GM21515 (cell line): ENCODE measurements at regions not wholly inside any gene's neighbourhood (a gene's known extent, or its start where the extent isn't known, plus 50 kb on each side); places are given as distances from the start of the nearest gene placed in this dataset.
A peak's percentile ranks its signal among the peaks of the same experiment; 100 is the strongest.

ENCODE experiments used
- ATAC-seq: cut with Tn5 transposase; IDR thresholded peaks from one replicate; pipeline ENCODE4 v1.9.1; 2021; ENCODE audit not compliant: unreplicated experiment

DNA sequence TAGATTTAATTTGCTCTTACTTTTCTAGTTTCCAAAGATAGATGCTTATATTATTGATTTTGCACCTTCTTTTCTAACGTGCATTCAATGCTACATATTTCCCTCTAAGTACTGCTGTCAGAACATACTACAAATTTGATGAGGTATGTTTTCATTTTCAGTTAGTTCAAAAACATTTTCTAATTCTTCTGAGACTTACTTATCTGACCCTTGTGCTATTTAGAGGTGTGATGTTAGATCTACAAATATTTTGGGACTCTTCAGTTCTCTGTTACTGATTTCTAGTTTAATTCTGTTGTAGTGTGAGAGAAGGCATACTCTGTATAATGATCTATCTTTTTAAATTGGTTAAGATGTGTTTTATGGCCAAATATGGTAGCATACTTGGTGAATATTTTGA, 97.8 kb upstream of the TMEM168 start:
- ATAC-seq, result no peak

DNA sequence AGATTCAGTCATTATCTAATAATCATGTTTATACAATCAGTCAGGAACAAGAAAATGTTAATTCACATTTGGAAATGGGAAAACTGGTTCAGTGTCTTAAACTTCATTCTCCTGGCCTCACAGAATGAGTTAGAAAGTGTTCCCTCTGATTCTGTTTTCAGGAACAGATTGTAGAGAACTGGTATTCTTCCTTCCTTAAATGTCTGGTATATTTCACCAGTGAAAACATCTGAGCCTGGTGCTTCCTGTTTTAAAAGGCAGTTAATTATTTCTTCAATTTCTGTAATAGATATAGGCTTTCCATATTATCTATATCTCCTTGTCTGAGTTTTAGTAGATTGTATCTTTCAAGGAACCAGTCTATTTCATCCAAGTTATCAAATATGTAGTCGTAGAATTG, 97.1 kb upstream of the TMEM168 start:
- no peak for ATAC-seq

DNA sequence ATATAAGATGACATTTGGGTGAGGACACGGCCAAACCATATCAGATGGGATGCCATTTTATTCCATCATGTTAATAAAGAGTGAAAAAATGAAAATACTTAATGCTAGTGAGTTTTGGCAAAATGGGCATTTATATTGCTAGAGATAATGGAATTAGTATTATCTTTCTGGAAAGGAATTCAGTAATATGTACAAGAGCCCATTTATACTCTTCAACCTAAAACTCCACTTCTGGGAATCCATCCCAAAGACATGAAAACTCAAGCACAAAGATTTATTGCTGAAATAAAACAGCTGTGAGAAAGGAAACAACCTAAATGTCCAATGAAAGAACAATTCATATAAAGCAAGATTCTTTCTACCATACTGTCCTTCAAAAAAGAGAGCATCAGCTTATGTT, 96.0 kb upstream of the TMEM168 start:
- ATAC-seq, result no peak

DNA sequence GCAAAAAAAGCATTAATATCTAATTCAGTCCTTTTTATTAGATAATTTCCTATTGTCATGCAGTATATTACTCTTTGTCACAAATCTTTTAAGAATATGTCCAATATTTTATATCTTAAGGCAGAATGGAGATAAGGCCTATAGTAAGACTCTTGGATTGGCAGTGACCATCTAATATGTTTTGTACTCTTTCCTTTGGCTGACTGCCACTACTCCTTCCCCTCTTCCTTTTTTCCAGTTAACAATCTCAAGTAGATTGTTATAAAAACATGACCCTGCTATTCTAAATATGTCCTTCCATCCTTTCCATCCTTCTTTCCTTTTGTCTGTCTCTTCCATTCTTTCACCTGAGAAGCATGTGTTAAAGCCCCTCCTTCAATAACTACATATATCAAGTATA, 92.8 kb upstream of the TMEM168 start:
- ATAC-seq, result no peak

DNA sequence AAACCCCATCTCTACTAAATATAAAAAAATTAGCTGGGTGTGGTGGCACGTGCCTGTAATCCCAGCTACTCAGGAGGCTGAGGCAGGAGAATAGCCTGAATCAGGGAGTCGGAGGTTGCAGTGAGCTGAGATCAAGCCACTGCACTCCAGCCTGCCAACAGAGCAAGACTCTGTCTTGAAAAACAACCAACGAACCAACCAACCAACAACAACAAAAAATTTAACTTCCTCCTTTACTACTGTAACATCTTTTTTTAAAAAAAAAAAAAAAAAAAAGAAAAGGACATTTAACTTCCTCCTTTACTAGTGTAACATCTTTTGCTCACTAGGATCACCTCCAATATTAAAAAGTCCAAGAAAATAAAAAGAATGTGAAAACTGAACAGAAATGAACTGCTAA, 92.3 kb upstream of the TMEM168 start:
- ATAC-seq, result no peak

DNA sequence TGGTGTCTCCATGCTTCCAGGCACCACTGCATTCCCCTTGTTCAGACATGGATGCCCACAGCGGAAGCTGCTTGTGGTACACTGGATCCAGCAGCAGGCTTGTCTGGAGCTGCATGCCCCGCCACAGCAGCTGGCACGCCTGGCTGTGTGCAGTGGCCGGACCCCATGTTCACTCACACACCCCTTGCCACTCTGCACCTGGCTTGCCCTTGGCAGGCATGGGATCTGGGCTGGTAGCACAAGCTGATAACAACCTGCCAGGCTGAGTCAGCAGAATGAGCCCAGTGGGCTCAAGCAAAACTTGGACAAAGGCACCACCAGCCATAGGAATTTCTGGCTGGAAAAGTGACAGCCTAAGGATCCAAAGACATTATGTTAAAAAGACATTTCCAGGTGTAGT, 91.8 kb upstream of the TMEM168 start:
- no peak for ATAC-seq

DNA sequence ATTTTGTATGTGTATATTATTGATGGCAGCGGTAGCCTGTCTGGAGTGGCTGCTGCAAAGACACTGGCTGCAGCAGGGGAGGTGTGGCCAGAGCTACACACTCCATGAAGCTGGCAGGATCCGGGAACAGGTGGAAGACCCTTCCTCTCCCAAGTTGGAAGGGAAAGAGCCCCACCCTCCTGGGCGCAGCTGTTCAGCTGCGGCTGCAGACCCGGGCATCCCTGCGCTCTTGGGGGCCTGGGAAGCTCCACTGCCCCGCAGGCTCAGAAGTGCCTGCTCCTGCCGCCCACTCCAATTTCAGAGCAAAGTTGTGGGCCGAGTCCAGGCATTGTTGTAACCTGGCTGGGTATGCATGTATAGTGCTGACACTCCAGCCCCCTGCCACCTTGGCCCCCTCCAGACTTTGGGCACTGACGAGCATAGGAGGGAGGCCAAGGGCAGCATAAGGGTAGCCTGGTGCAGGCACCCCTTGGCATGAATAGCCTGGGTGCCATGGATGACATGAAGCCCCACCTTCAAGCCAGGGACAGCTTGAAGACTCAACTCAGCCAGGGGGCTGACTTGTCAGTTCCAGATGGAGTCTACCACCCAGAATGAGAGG, 90.7 kb upstream of the TMEM168 start:
- no peak for ATAC-seq

DNA sequence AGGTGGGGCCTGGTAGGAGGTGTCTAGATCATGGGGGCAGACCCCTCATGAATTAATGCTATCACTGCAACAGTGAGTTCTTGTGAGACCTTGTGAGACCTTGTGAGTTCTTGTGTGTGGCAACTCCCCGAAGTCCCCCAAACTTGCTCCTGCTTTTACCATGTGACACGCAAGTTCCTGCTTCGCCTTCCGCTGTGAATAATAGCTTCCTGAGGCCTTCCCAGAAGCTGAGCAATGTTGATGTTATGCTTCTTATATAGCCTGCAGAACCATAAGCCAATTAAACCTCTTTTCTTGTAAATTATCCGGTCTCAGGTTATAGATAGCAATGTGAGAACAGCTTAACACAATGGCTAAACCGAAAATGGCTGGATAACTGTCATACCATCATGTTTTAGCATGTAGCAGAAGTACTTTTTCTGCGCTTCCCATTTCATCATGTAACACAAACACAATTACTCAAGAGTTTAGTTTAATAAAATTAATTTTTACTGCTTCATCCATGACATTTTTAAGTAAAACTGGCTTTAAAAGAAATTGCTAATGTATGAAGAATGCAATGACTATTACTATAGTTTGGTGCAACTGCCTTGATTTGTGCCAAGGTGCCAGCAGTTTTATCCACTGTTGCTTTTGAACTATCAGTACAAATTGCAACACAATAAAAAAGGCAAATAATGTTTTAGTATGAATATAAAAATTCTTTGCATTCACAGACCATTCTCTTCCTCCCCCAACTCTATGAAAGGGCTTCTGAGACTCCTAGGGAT, 87.7 kb upstream of the TMEM168 start:
- no peak for ATAC-seq

DNA sequence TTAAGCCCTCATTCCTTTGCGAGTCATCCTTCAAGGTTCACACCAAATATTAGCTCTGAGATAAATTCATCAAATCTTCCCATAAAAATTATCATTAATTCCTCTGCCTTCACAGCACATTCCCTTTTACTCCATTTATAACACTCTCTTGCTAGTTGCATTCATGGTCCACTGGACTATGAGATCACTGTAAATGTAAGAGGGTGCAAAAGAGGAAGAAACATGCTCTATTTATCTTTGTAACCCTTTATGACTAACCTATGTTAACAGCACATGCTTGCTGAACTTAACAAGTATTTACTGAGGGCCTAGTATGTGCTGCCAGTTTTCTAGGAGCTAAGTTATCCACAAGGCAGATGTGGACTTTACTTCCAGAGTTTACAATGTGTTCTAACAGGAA, 86.7 kb upstream of the TMEM168 start:
- no peak for ATAC-seq

DNA sequence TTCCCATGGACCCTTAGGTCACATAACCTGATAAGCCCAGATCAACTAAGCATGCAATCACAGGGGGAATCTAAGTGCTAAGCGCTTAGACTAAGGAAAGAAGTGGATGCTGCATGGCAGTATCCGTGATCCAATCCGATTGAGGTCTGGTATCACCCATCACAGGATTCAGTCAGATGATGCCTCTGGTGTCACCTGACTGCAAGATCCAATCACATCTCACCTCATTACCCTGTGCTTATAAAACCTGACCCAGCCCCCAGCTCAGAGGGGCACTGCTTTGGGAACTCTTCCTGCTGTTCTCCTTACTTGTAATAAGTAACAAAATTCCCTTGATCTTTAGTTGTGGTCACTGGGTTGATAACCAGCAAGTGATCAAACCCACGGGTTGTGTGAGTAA, 84.7 kb upstream of the TMEM168 start:
- ATAC-seq, result no peak

DNA sequence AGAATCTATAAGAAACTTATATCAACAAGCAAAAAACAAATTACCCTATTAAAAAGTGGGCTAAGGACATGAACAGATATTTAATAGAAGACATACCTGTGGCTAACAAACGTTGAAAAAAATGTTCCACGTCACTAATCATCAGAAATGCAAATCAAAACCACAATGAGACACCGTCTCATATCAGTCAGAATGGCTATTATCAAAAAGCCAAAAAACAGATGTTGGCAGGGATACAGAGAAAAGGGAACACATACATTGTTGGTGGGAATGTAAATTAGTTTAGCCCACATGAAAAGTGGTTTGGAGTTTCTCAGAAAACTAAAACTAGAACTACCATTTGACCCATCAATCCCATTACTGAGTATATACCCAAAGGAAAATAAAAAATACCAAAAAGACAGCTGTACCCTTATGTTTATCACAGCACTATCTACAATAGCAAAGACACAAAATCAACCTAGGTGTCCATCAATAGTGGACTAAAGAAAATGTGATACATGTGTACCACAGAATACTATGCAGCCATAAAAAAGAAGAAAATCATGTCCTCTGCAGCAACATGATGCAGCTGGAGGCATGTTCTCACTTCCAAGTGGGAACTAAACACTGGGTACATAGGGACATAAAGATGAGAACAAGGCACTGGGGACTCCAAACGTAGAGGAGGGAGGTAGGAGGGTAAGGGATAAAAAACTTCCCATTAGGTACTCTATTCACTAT, 83.8 kb upstream of the TMEM168 start:
- peak; percentile 35 for ATAC-seq

DNA sequence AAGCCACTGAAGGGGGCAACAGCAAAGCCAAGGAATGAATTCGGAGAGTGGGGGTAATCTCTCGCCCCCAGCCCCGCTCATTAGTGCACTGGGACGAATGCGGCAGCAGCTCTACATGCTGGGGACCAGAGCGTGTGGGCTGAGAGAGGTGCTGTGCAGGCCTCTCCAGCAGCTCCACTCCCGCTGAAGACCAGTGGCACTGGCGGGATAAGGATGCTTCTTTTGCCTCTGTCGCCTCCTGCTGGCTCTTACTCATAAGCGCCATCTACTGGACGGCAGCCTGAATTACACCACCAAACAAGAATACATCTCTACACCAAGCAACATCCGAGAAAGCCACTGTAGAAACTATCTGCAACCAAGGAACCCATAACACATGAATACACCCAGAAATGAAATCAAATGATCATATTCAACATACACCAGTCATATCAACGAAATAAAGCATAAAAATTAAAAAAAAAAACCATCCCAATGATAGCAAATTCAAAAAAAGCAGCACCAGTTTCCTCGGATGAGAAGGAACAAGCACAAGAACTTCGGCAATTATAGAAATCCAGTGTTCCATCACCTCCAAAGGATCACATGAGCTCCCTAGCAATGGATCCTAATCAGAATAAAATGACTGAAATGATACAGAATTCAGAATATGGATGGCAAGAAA, 79.0 kb upstream of the TMEM168 start:
- peak; percentile 43 for ATAC-seq

DNA sequence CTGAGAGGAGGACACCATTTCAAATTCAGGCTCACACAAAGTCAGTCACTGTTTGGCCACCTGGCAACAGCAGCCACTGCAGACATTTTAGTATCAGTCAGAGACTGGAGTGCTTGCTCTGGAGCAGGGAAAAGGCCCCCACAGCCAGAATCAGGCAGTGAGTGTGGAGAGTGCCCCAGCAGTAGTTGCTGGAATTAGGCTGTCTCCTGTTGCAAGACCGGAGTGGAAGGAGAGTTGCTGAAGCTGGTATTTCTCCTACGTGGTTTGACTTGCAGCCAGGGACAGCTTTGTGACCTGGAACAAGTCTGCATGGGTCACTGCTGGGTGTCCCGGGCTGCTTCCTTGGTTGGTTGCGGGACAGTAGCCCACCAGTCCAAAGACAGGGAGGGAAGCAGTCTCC, 78.4 kb upstream of the TMEM168 start:
- no peak for ATAC-seq

DNA sequence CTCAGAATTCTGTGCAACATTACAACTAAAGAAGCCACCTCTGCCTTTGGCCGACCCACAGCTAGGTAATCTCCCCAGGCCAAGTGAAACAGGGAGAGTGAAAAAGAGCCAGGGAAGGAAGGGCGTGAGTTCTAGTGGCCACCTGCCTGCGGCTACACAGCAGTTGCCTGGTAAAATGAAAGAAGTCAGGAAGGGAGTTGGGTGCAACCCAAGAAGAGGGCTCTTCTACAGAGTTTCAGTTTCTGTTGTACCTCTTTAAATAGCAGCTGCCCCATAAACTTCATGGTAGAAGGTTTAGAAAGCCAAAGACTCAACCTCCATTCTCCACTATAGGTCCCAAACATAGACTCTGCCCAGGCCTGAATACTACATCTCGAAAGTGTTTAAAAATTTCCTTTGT, 76.2 kb upstream of the TMEM168 start:
- peak; percentile 99 for ATAC-seq

DNA sequence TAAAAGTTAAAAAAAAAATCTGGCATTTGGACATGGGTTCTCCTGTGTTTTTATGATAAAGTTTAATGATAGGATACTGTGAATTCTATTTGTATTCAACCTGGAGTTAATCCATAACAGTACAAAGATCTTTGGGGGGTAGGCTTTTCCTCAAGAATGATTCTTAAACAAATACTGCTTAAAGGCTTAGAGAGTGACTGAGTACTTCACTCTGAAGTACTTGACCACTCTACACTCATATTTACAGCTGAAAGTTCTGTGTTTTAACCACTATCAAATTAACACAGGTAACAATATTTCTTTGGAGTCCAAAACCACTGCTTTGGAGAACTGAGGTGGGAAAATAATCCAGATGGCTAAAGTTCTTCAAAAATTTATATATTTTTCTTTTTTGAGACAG, 74.2 kb upstream of the TMEM168 start:
- ATAC-seq, result no peak

DNA sequence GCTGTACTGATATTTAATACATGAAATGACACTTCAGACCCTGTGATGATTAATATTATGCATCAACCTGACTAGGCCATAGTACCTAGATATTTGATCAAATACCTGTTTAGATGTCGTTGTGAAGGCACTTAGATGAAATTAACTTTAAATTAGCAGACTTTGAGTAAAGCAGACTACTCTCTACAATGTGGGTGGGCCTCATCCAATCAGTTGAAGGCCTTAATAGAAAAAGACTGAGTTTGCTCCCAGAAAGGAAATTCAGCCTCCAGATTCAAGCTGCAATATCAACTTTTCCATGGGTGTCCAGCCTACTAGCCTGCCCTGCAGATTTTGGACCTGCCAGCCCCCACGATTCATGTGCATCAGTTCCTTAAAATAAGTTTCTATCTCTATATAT, 68.6 kb upstream of the TMEM168 start:
- ATAC-seq, result no peak

DNA sequence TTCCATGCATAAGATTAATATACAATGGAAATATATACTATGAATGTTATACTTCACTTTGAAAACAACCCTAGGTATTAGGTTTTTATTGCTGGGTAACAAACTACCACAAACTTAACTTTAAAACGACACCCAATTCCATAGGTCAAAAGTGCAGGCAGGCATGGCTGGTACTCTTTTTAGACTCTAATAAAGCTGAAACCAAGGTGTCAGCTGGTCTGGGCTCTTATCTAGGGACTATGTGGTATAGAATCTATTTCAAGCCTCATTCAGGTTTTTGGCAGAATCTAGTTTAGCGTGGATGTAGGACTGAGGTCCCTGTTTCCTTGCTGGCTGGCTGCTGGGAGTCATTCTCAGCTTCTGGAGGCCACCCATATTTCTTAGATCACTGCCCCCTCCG, 65.0 kb upstream of the TMEM168 start:
- ATAC-seq, result no peak

DNA sequence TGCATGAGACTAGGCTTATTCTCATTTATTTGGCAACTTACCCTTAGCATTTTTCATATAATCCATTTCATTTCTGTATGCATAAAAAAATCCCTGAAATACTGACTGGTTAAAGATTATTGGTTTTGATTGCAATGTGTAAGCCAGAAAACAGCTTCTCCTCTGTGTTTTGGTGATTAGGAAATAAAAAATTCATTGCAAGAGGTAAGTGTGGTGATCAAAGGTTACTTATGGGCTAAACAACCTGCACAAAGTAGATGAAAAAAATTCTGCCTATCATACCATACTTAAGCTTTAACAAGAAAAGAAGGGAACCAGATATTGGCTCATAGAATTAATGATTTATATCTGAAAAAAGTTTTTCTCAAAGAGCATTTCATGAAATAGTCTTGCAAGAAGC, 64.0 kb upstream of the TMEM168 start:
- no peak for ATAC-seq

DNA sequence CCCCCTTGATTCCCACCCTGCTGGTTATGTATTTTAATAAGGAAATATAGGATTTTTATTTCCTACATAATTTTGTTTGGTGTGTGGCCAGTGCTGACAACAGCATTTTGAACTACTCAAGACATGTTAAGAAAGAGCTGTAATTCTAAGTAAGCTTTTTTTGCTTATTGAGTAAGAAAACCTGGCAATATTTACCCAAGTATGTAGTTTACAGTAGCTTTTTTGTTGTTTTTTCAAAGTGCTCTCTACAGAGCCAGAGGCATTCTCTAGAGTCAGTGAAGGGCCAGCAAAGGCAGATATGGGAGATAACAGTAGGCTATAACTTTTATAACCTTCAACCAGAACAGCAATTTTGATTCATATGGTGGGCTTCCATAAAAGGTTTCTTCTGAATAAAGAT, 63.2 kb upstream of the TMEM168 start:
- no peak for ATAC-seq

DNA sequence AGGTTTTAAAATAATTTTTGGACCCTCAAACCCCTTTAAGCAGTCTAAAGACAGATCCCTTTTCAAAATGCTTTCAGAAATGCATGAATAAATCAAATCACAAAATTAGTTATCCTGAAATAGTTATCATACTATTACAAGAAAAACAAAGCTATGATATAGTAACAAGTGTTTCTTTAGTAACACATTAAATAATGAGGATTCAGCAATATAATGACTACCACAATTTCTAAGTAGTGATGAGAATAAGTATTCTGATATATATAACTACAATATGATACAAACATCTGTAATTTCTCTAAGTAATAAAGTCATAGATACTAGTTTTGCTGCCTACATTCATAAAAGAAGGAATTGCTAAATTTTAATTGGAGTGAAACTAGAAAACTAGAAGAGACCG, 53.0 kb upstream of the TMEM168 start:
- no peak for ATAC-seq
